OCI-LY1 (cell line): ENCODE measurements at regions not wholly inside any gene's neighbourhood (a gene's known extent, or its start where the extent isn't known, plus 50 kb on each side); places are given as distances from the start of the nearest gene placed in this dataset.

Source experiments
- H2AFZ ChIP-seq: fragments of 200-600 bp; sonication (generic), shearing (Covaris generic); 2 replicates; pipeline ENCODE4 v1.6.0; 2014; ENCODE audit warnings: antibody characterized with exemption, mild to moderate bottlenecking, low read length
- H3F3A ChIP-seq: fragments of 200-600 bp; sonication (generic), shearing (Covaris generic); 2 replicates; pipeline ENCODE4 v1.6.0; 2014; ENCODE audit warnings: mild to moderate bottlenecking, antibody characterized with exemption, low read length, moderate library complexity; ENCODE audit not compliant: insufficient read depth
- H3K27ac ChIP-seq: fragments of 200-600 bp; sonication (generic); 2 replicates; pipeline ENCODE4 v1.5.1; 2014; ENCODE audit warnings: low read length, mixed run types, mild to moderate bottlenecking, low read depth; ENCODE audit not compliant: poor library complexity, severe bottlenecking
- H3K27me3 ChIP-seq: fragments of 200-600 bp; sonication (generic); 2 replicates; pipeline ENCODE4 v1.6.0; 2014; ENCODE audit warnings: antibody characterized with exemption, mild to moderate bottlenecking, low read length, moderate library complexity; ENCODE audit not compliant: insufficient read depth
- H3K36me3 ChIP-seq: fragments of 200-600 bp; sonication (generic); 2 replicates; pipeline ENCODE4 v1.6.1; 2014; ENCODE audit warnings: mild to moderate bottlenecking, antibody characterized with exemption, low read length, moderate library complexity, mixed read lengths; ENCODE audit not compliant: insufficient read depth
- H3K4me1 ChIP-seq: fragments of 200-600 bp; sonication (generic); 2 replicates; pipeline ENCODE4 v1.5.1; 2014; ENCODE audit warnings: mild to moderate bottlenecking, low read length, moderate library complexity; ENCODE audit not compliant: insufficient read depth, severe bottlenecking
- H3K4me2 ChIP-seq: fragments of 200-600 bp; sonication (generic), shearing (Covaris generic); 2 replicates; pipeline ENCODE4 v1.6.1; 2014; ENCODE audit warnings: low read length
- H3K4me3 ChIP-seq: fragments of 200-600 bp; sonication (generic); 2 replicates; pipeline ENCODE4 v1.5.1; 2014; ENCODE audit warnings: low read length, low read depth, mild to moderate bottlenecking, mixed read lengths; ENCODE audit not compliant: poor library complexity, severe bottlenecking
- H3K79me2 ChIP-seq: fragments of 200-600 bp; shearing (Covaris generic); 2 replicates; pipeline ENCODE4 v1.6.1; 2016; ENCODE audit warnings: mixed run types, low read length, mixed read lengths; ENCODE audit not compliant: insufficient read depth
- H3K9ac ChIP-seq: fragments of 200-600 bp; sonication (generic), shearing (Covaris generic); 2 replicates; pipeline ENCODE4 v1.6.1; 2014; ENCODE audit warnings: mild to moderate bottlenecking, low read length, mixed read lengths
- H3K9me2 ChIP-seq: fragments of 200-600 bp; sonication (generic), shearing (Covaris generic); 2 replicates; pipeline ENCODE4 v1.6.1; 2014; ENCODE audit warnings: low read depth, mild to moderate bottlenecking, low read length, mixed read lengths
- H3K9me3 ChIP-seq: fragments of 200-600 bp; shearing (Covaris generic); 2 replicates; pipeline ENCODE4 v1.6.1; 2014; ENCODE audit warnings: low read length, mixed read lengths
- H4K20me1 ChIP-seq: fragments of 200-600 bp; sonication (generic), shearing (Covaris generic); 2 replicates; pipeline ENCODE4 v1.6.0; 2016; ENCODE audit warnings: mild to moderate bottlenecking, low read length; ENCODE audit not compliant: insufficient read depth
- CTCF ChIP-seq: fragments of 200-600 bp; sonication (generic), shearing (Covaris generic); IDR thresholded peaks from 2 replicates; pipeline ENCODE4 v1.5.1; 2017; ENCODE audit warnings: mild to moderate bottlenecking, antibody characterized with exemption, low read length, moderate library complexity, mixed read lengths
- EZH2 ChIP-seq: fragments of 200-600 bp; sonication (generic), shearing (Covaris generic); IDR thresholded peaks from 2 replicates; pipeline ENCODE4 v1.8.0; 2017; ENCODE audit warnings: borderline replicate concordance, mixed run types, mild to moderate bottlenecking, antibody characterized with exemption, low read length, moderate library complexity, mixed read lengths

- H2AFZ ChIP-seq: no peak overlapping the region
- H3K36me3 ChIP-seq: no peaks in the 10 kb centered on the region
- H3K4me3 ChIP-seq: no peak overlapping the region
- H3K4me1 ChIP-seq: no peaks in the 10 kb centered on the region
- no peak overlapping the region for H3K27ac ChIP-seq
- no peaks in the 10 kb centered on the region for H4K20me1 ChIP-seq
- TF ChIP-seq CTCF (no peak), EZH2 (no peak)
- no peaks in the 10 kb centered on the region for H3F3A ChIP-seq
- no peaks in the 10 kb centered on the region for H3K9me3 ChIP-seq
- H3K4me2 ChIP-seq: no peak overlapping the region
- H3K27me3 ChIP-seq: no peaks in the 10 kb centered on the region
- no peaks in the 10 kb centered on the region for H3K9me2 ChIP-seq
- no peaks in the 10 kb centered on the region for H3K79me2 ChIP-seq
- no peak overlapping the region for H3K9ac ChIP-seq
Observed at GRCh38 chr2:210795506-210795905, 239.1 kb downstream of the CPS1 start.

GRCh38 chr2:210798180-210798579, 241.8 kb downstream of the CPS1 start:
- Histone ChIP-seq H3K27ac (no peak overlapping the region), H3K4me1 (no peaks in the 10 kb centered on the region), H3K36me3 (no peaks in the 10 kb centered on the region), H2AFZ (no peak overlapping the region), H3K79me2 (no peaks in the 10 kb centered on the region), H4K20me1 (no peaks in the 10 kb centered on the region), H3K27me3 (no peaks in the 10 kb centered on the region), H3K9ac (no peak overlapping the region), H3K9me2 (no peaks in the 10 kb centered on the region), H3F3A (no peaks in the 10 kb centered on the region), H3K9me3 (no peaks in the 10 kb centered on the region), H3K4me3 (no peak overlapping the region), H3K4me2 (no peak overlapping the region)
- no peak for TF ChIP-seq EZH2
- TF ChIP-seq CTCF: no peak

- Histone ChIP-seq H3K4me2 (no peak overlapping the region), H3K27me3 (no peaks in the 10 kb centered on the region), H3K4me3 (no peak overlapping the region), H4K20me1 (no peaks in the 10 kb centered on the region), H3K79me2 (no peaks in the 10 kb centered on the region), H3K9me2 (no peaks in the 10 kb centered on the region), H3K4me1 (no peaks in the 10 kb centered on the region), H2AFZ (no peak overlapping the region), H3K9ac (no peak overlapping the region), H3F3A (no peaks in the 10 kb centered on the region), H3K36me3 (no peaks in the 10 kb centered on the region), H3K27ac (no peak overlapping the region), H3K9me3 (no peaks in the 10 kb centered on the region)
- TF ChIP-seq EZH2: no peak
- no peak for TF ChIP-seq CTCF
Observed at GRCh38 chr2:210814251-210815025, 258.0 kb downstream of the CPS1 start.
